HG03469 (cell line): ENCODE measurements at regions not wholly inside any gene's neighbourhood (a gene's known extent, or its start where the extent isn't known, plus 50 kb on each side); places are given as distances from the start of the nearest gene placed in this dataset.

Experiments
- ATAC-seq: cut with Tn5 transposase; IDR thresholded peaks from one replicate; pipeline ENCODE4 v1.9.1; 2021; ENCODE audit warnings: mild to moderate bottlenecking, moderate library complexity, moderate number of reproducible peaks; ENCODE audit not compliant: unreplicated experiment

DNA sequence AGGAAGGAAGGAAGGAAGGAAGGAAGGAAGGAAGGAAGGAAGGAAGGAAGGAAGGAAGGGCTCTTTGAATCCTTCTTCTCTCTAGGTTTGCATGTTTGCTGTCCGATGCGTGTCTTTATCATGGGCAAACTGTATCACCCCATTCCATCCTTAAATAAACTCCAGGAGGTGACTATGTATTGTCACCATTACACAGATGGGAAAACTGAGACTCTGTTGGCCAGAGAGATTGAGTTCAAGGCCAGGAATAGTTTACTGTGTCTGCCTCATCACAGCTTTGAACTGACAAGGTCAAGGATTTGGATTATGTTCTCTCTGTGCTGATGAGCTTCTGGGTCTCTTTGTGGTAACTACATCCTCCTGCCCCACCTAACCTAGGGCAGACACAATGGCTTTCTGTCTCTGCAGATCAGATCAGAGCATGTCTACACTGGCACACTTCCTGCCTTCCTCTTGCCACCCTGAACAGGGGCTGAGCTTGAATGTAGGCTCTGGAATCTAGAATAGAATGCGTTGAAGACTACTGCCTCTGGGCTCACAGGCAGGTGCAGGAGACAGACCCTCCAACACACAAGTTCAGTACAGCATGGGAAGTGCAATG, 78.9 kb upstream of the MAP1LC3B2 start:
- no peak for ATAC-seq

DNA sequence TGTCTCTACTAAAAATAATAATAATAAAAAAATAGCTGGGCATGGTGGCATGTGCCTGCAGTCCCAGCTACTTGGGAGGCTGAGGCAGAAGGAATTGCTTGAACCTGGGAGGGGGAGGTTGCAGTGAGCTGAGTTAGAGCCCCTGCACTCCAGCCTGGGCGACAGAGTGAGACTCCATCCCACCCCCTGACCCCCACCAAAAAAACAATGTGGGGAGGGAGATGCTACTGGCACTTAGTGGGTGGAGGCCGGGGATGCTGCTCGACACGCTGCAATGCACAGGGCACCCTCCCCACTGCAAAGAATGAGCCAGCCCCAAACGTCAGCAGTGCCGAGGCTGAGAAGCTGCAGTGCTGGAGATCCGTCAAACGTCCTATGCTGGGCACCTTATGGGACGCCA, 77.5 kb upstream of the MAP1LC3B2 start:
- ATAC-seq, result no peak

DNA sequence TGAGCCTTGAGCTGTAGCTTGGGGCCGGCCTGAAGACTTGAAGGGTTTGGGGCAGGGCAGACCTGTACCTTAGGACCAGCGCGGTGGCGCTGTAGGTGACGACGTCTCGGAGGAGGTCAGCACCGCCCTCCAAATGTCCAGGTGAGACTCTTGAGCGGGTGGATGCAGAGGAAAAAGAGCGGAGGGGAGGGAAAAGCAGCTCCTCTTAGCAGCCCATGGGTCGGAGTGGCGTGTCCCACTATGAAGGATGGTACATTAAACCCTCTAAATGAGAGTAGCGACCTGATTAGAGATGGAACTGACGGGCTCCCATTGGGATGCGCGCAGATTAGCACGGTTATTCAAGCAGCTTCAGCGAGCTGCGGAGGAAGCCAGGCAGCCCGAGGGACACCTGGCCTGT, 77.0 kb upstream of the MAP1LC3B2 start:
- no peak for ATAC-seq

DNA sequence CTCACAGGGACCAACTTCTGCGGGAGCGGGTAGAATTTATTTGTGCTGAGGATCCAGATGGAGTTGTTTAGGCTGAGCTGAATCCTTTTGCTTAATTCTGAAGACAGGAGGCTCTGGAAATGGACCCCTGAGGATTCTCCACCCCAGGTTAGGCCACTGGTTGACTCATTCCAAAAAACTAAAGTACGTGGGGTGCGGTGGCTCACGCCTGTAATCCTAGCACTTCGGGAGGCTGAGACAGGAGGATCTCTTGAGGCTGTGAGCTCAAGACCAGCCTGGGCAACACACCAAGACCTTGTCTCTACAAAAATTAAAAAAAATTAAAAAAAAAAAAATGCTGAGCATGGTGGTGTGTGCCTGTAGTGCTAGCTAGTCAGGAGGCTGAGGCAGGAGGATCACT, 76.3 kb upstream of the MAP1LC3B2 start:
- ATAC-seq, result no peak

DNA sequence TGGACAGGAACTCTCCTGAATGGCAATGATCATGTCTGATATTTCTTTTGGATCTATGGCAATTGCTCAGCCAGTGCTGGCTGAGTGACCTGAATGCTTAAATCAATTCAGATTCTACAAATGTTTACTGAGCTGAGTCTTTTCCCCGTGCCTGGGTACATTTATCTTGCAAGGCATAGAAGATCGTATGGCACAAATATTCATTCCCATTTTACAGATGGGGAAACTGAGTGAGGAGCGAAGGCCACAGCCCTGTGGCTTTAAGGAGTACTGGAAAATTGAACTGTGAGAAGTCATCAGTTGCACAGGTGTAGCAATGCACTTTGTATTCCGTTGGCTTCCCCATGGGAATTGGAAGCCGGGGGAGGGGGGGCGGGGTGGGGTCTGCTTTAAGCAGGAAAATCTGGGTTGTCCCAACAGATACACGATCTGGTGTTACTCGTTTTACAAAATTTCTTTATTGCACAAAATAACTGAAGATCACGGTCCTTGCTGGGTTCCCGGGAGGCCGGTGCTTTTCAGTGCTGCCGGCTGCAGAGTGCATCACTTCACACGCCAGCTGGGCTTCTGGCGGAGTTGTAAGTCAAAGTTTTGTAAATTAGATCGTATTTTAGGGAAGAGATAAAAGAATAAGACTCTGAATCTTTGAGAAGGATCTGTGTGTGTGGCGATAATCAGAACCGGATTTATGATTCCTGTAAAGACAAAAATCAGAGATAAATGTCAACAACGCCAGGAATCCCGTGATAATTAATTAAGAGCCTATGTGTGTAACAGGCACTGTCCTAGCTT, 75.0 kb upstream of the MAP1LC3B2 start:
- no peak for ATAC-seq

DNA sequence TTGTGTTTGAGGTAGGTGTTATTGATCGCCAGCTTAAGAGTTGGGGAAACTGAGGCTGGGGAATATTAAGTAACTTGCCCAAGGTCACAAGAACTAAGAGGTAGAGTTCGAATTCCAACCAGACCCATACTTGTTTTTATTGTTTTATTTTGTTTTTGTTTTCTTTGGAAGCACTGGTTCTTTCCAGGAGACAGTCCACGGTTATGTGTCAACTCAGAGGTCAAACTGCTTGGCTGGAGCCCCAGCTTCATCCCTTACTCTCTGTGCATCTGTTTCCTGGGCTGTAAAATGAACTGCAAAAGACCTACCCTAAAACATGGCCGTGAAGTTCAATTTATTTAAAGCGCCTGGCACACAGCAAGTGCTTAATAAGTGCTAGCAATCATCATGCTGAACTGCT, 74.4 kb upstream of the MAP1LC3B2 start:
- no peak for ATAC-seq

DNA sequence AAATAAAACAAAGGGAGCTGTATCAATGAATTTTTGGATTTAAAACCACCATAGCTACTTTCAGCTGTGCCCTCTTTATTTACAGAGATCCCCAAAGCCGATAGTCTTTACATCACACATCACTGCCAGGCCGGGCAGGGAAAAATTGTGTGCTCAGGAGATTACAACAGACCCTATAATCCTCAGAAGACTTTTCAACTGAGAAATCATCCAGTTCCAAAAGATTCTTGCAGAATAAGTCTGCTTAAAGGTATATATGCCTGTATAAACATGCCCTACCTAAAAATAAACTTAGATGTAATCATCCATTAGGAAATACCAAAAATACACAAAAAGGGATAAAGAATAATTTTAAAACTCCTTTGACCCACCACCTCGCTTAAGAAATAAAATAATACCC, 70.1 kb upstream of the MAP1LC3B2 start:
- no peak for ATAC-seq

DNA sequence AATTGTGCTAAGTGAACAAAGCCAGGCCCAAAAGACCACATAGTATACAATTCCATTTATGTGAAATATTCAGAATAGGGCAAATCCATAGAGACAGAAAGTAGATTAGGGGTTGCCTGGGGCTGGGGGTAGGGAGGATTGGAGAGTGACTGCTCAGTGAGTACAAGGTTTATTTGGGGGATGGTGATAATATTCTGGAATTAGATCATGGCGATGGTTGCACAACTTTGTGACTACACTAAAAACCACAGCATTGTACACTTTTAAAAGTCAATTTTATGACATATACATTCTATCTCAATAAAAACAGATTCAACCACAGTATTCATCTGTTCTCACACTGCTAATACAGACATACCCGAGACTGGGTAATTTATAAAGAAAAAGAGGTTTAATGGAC, 68.7 kb upstream of the MAP1LC3B2 start:
- ATAC-seq, result no peak

DNA sequence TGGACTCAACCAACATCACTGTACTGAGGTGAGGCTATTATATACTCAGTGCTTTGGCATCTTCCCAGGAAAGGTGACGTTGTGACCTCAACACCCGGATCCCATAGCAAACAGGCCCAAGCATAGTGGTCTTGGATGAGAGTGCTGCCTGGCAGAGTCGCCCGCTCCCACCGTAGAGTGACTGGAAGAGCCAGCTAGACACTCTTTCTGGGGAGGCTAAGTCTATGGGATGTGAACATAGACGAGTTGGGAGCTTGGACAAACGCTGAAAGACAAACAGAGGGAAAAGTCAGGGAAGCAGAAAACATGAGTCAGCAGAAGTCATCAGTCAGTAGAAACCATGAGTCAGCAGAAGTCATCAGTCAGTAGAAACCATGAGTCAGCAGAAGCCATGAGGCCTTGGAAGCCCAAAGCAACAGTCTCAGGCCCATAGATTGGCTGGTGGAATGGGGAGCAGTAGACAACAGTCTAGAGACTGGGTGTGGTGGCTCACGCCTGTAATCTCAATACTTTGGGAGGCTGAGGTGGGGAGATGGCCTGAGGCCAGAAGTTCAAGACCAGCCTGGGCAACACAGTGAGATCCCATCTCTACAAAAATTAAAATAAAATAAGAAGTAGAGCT, 66.4 kb upstream of the MAP1LC3B2 start:
- no peak for ATAC-seq

DNA sequence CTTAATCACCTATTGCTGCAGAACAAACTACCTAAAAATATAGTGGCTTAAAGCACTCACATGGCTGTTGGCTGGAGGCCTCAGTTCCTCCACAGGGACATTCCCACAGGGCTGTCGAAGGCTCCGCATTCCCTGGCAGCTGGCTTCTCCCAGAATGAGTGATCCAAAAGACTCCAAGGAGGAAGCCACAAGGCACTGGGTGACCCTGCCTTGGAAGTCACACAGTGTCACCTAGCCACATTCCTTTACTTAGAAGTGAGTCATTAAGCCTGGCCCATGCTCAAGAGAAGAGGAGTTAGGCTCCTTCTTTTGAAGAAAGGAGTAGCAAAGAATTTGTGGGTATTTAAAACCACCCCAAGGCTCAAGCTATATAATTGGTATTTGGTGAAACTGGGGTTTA, 63.9 kb upstream of the MAP1LC3B2 start:
- ATAC-seq, result no peak

DNA sequence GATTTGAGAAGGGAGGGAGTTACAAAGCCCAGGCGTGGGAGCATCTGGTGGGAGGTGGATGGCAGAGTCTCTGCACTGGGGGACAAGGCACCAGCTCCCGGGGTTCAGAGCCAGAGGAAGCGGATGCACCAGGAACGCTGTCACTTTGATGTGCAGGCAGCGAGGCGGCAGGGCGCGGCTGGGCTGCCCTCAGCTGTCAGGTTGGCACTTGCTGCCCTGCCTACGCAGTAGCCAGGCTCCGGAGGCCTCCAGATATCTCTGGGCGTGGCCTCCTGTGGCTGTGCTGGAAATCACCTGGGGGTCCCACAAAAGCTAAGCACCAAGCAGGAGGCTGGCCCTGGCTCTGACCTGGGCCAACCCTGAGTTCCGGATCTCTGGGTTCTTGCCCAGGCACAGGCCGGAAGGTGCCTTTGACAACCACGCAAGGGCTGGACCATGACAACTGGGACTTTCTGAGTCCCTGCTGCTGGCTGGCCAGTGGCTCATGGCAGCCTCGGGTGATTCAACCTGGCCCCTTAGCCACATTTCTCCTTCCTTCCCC, 62.1 kb upstream of the MAP1LC3B2 start:
- no peak for ATAC-seq

DNA sequence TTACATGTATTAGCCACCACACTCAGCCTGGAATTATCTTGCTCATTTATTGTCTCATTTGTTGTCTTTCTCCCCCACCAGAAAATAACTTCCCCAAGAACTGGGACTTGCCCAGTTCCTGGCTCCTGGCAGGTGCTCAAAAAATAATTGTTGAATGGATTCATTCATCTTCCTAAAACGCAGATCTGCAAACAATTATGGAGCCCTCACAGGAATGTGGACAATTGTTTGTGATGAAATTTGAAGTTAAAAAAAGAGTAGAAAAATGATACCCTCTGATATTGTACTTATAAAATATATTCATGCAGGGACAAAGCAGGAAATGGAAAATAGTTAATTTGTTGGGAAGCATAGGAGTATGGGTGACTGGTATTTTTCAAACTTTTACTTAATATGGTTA, 60.7 kb upstream of the MAP1LC3B2 start:
- no peak for ATAC-seq

DNA sequence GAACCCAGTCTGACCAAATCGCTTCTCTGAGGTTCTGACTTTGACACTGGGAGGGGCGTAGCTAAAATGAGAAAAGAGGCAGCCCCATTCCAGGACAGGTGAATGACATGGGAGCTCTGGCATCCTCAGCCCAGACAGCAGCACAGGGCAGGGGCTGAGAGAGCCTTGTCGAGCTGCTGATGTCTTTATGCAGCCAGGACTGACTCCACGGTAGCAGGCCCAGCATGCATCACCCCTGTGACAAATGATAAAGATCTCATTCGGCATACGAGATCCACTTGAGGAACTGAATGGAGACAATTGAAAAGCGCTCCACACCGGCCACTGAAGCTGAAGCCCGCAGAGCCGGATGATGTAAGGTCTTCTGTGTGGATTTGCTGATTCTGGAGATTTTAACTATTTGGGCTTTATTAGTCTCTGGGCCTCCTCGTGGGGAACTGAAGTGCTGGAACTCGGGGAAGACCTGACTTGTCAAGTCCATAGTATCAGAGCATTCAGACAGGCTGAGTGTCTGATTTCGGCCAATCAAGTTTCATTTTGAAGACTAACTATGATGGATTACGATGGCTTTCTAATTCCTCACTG, 56.9 kb upstream of the MAP1LC3B2 start:
- no peak for ATAC-seq

DNA sequence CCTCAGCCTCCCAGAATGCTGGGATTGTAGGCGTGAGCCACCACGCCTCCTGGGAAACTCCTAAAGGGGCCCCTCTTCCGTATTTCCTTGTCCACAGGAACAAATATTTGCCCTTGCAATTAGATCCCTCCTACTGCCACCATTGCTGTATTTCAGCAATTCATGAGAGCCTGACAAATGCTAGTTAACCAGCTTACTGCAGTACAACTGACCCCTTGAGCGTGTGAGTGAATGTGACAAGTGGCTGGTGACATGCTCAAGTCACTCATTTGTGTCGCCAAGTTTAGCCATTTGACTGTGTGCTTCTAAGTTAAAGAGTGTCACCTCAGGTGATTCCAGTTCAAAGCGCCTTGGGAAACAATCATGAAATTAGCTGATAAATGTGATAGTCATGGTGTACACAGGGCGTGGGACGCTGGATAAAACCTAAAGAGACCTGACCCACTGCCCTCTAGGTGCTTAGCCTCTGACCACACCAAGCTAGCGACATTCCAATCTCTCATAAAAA, 56.1 kb upstream of the MAP1LC3B2 start:
- no peak for ATAC-seq

DNA sequence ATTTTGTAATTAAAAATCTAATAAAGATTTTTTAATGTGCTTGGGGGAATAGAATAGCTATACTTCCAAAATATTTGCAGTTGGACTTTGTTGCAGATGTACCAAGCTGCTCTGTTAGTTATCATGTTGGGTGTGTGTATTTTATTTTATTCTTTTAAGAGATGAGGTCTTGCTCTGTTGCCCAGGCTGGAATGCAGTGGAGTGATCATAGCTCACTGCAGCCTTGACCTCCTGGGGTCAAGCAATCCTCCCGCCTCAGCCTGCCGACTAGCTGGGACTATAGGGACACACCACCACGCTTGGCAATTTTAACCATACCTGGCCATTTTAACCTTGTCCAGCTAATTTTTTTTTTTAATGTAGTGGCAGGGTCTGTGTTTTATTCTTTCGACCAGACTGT, 54.7 kb upstream of the MAP1LC3B2 start:
- no peak for ATAC-seq

DNA sequence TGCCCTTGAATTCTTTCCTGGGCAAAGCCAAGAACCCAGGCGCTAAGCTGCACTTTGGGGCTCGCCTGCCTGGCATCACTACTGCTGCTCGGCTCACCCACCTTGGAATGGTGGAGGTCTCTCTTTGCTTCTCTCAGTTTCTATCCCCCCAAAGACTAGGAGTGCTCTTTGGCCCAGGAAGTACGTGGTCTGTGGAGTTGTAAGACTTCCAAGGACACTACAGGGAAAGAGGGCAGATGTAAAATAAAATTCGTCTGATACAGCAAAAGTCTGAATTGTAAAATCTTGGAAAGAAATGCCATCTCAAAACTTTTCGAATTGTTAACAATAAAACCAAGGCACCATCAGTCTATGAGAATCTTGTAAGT, 52.5 kb upstream of the MAP1LC3B2 start:
- no peak for ATAC-seq

DNA sequence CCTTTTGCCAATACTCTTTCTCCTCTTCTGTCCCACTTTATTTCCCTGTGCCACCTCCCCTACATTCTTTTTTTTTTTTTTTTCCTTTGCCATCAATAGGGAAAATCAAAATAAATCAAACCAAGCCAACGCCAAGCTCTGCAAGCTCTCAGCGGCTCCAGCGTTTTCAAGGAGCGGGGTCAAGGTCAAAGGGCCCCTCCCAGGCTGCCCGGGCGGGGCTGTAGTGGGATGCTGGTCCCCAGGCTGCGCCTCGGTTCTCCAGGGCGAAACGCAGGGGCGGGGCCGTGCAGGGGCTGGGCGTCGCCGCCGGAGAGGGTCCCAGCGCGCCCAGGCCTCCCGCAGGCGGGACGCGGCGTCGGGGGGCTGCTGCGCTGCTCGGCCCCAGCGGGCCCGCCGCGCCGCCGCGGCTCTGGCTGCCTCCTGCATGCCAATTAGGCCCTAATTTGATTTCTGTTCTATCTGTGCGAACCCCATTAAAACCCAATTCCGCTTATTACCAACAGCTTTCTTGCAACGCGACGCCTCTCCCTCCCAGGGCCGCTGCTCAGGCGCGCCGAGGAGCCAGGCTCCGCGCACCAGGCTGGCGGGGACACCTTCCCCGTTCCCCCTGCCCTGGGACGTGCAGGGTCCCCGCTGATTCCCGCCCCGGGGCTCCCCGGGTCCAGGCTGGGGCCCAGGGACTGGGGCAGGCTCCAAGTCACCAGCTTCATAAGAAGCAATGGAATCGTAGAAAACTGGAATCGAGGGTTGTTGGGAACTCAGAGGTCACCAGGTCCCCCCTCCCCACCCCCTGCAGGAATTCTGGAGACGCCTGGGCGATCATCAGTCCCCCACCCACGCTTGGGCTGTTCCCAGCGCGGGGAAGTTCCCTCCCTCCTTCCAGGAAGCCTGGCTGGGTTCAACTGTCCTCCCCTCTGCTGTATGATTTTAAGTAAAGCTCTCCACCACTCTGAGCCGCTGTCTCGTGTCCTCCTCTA, 50.7 kb upstream of the MAP1LC3B2 start:
- no peak for ATAC-seq
